Right atrium auricular region (tissue), 2 donors: ENCODE measurements at regions not wholly inside any gene's neighbourhood (a gene's known extent, or its start where the extent isn't known, plus 50 kb on each side); places are given as distances from the start of the nearest gene placed in this dataset.
"Not testable (repeated sequence)": the region's sequence is repeated elsewhere in the genome, so short reads cannot be mapped to it uniquely, and the experiment has no call there.

Experiments
- DNase-seq: peaks from one replicate; pipeline ENCODE4 v3.0.0-alpha.2; 2019; ENCODE audit warnings: low spot score
- H3K27ac ChIP-seq, 2 donors: fragments of 200-600 bp; sonication (generic); 1 replicate in 1 of 2; 2 replicates in 1 of 2; pipeline ENCODE4 v1.5.1; 2016 to 2019
- H3K27me3 ChIP-seq, 2 donors: fragments of 200-600 bp; sonication (generic); one replicate each; pipeline versions ENCODE4 v1.5.1 to v1.6.0; 2017 to 2019
- H3K36me3 ChIP-seq: fragments of 200-600 bp; sonication (generic); one replicate; pipeline ENCODE4 v1.5.1; 2016
- H3K4me1 ChIP-seq, 2 donors: fragments of 200-600 bp; sonication (generic); one replicate each; pipeline versions ENCODE4 v1.5.1 to v1.6.0; 2017 to 2019
- H3K4me3 ChIP-seq, 2 donors: fragments of 200-600 bp; sonication (generic); 1 replicate in 1 of 2; 2 replicates in 1 of 2; pipeline ENCODE4 v1.5.1; 2017 to 2019; ENCODE audit warnings: mild to moderate bottlenecking in 1 of 2, moderate library complexity in 1 of 2
- H3K9me3 ChIP-seq, 2 donors: fragments of 200-600 bp; sonication (generic); one replicate each; pipeline ENCODE4 v1.5.1; 2019
- TF ChIP-seq, protein P1 (sequence below), 2 donors: fragments of 200-600 bp; sonication (generic); IDR thresholded peaks; one replicate each; pipeline ENCODE4 v1.5.1; 2019; ENCODE audit warnings: antibody characterized with exemption in 2 of 2

DNA sequence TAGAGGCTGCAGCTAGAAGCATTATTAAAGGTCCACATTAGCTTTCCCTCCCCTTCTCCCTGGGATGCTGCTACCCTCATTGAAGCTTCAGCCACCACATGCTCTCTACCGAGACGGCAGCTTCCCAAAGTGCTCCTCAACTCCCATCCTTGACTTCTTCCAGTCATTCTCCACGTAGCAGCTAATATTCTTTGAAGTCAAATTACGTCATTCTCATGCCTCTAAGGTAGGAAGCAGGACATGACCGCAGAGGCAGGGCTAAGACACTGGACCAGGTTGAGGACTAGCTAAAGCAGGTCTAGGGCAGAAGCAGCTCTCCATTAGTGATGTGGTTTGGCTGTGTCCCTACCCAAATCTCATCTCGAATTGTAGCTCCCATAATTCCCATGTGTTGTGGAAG lies 128.3 kb downstream of the SHOX start:
- TF ChIP-seq, protein P1, sequence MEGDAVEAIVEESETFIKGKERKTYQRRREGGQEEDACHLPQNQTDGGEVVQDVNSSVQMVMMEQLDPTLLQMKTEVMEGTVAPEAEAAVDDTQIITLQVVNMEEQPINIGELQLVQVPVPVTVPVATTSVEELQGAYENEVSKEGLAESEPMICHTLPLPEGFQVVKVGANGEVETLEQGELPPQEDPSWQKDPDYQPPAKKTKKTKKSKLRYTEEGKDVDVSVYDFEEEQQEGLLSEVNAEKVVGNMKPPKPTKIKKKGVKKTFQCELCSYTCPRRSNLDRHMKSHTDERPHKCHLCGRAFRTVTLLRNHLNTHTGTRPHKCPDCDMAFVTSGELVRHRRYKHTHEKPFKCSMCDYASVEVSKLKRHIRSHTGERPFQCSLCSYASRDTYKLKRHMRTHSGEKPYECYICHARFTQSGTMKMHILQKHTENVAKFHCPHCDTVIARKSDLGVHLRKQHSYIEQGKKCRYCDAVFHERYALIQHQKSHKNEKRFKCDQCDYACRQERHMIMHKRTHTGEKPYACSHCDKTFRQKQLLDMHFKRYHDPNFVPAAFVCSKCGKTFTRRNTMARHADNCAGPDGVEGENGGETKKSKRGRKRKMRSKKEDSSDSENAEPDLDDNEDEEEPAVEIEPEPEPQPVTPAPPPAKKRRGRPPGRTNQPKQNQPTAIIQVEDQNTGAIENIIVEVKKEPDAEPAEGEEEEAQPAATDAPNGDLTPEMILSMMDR (IDR thresholded peaks at IDR 0.05): no peak
- Histone ChIP-seq H3K27ac (no peak overlapping the region), H3K36me3 (no peaks in the 10 kb centered on the region), H3K4me1 (no peaks in the 10 kb centered on the region), H3K9me3 (no peaks in the 10 kb centered on the region), H3K4me3 (no peak overlapping the region), H3K27me3 (no peaks in the 10 kb centered on the region)
- no peak for DNase-seq

DNA sequence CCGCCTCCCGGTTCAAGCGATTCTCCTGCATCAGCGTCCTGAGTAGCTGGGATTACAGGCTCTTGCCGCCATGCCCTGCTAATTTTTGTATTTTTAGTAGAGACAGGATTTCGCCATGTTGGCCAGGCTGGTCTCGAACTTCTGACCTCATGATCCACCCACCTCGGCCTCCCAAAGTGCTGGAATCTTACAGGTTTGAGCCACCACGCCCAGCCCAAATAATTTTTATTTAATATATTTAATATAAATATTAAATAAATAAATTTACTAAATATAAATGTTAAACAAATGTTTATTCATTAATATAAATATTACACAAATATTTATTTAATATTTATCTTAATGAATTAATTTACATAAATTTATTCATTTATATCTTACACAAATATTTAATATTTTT lies 120.2 kb downstream of the SHOX start:
- no peak for DNase-seq
- H3K27me3 ChIP-seq: no peaks in the 10 kb centered on the region
- no peak overlapping the region for H3K27ac ChIP-seq
- H3K36me3 ChIP-seq: no peaks in the 10 kb centered on the region
- peaks cover 0 to 5% of the 10 kb centered on the region in 2 donors for H3K9me3 ChIP-seq
- TF ChIP-seq, protein P1 (IDR thresholded peaks at IDR 0.05): no peak
- H3K4me1 ChIP-seq: no peaks in the 10 kb centered on the region
- H3K4me3 ChIP-seq: no peak overlapping the region

DNA sequence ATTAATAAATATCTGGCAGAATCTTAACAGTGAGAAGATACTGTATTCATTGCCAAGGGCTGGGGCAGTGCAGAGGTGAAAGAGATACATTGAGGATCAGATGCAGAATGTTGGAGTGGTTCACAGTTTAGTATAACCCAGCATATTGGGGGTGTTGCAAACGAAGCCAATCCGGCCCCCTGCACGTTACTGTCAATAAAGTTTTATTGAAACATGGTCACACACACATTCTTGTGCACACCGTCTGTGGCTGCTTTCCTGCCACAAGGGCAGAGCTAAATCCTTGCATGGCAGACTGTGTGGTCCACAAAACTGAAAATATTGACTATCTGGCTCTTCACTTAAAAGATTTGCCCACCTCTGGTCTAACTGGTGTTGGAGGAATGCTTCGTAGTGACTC lies 119.7 kb downstream of the SHOX start:
- Histone ChIP-seq H3K36me3 (no peaks in the 10 kb centered on the region), H3K4me3 (no peak overlapping the region), H3K27me3 (no peaks in the 10 kb centered on the region), H3K27ac (no peak overlapping the region), H3K4me1 (no peaks in the 10 kb centered on the region), H3K9me3 (peaks cover 0 to 5% of the 10 kb centered on the region in 2 donors)
- TF ChIP-seq, protein P1 (IDR thresholded peaks at IDR 0.05): no peak
- DNase-seq: no peak

DNA sequence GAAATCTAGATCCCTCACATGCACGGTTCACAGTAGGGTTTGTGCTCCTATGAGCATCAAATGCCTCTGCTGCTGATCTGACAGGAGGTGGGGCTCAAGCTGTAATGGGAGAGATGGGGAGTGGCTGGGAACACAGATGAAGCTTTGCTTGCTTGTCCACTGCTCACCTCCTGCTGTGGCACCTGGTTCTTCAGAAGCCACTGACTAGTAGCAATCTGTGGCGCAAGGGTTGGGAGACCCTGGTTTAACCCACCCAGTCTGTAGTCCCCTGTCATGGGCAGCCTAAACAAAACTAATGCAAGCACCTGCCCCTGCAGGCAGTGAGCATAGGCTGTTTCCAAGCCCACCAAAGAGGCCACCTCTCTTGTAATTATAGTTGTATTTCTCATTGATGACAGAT lies 116.6 kb downstream of the SHOX start:
- TF ChIP-seq, protein P1 (IDR thresholded peaks at IDR 0.05): no peak
- no peaks in the 10 kb centered on the region for H3K27me3 ChIP-seq
- no peak overlapping the region for H3K27ac ChIP-seq
- no peaks in the 10 kb centered on the region for H3K4me1 ChIP-seq
- H3K9me3 ChIP-seq: peaks cover 3 to 5% of the 10 kb centered on the region in 2 donors
- H3K4me3 ChIP-seq: no peak overlapping the region
- H3K36me3 ChIP-seq: no peaks in the 10 kb centered on the region
- no peak for DNase-seq

DNA sequence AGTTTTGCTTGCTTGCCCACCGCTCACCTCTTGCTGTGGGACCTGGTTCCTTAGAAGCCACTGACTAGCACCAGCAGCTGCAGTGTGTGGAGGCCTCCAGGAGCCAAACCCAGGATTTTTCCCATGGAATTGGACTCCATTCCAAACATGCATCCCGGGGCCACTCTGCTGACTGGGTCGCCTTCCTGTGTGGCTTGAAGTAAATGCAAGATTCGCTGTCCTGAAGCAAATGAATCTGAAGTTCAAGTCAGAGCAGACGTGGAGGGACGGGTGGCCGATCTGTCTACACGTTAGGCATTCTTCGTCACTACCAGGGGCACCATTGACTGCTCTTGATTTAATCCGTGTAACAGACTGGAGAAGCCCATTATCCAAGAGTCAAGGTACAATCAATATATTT lies 109.0 kb downstream of the SHOX start:
- H3K4me3 ChIP-seq: no peak overlapping the region
- DNase-seq: no peak
- TF ChIP-seq, protein P1 (IDR thresholded peaks at IDR 0.05): no peak
- no peaks in the 10 kb centered on the region for H3K27me3 ChIP-seq
- no peaks in the 10 kb centered on the region for H3K4me1 ChIP-seq
- H3K9me3 ChIP-seq: peaks cover 0 to 1% of the 10 kb centered on the region in 2 donors
- H3K36me3 ChIP-seq: no peaks in the 10 kb centered on the region
- H3K27ac ChIP-seq: no peak overlapping the region

DNA sequence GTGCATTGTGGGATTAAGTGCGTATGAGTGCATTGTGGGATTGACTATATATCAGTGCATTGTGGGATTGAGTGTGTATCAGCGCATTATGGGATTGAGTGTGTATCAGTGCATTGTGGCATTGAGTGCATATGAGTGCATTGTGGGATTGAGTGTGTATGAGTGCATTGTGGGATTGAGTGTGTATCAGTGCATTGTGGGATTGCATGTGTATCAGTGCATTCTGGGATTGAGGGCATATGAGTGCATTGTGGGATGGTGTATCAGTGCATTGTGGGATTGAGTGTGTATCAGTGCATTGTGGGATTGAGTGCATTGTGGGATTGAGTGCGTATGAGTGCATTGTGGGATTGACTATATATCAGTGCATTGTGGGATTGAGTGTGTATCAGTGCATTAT lies 106.4 kb downstream of the SHOX start:
- not testable (repeated sequence) for H3K27me3 ChIP-seq, H3K4me3 ChIP-seq, H3K9me3 ChIP-seq, DNase-seq, H3K36me3 ChIP-seq, H3K4me1 ChIP-seq, H3K27ac ChIP-seq
